HG02870 (cell line): ENCODE measurements at regions not wholly inside any gene's neighbourhood (a gene's known extent, or its start where the extent isn't known, plus 50 kb on each side); places are given as distances from the start of the nearest gene placed in this dataset.

Experiments used
- ATAC-seq: cut with Tn5 transposase; IDR thresholded peaks from one replicate; pipeline ENCODE4 v1.9.1; 2021; ENCODE audit warnings: mild to moderate bottlenecking, moderate library complexity; ENCODE audit not compliant: unreplicated experiment

- no peak for ATAC-seq
Observed at GRCh38 chrX:10047133-10047532, 80.0 kb downstream of the CLDN34 start.

GRCh38 chrX:10047631-10048030, 80.5 kb downstream of the CLDN34 start:
- ATAC-seq, result no peak

- ATAC-seq, result no peak
Observed at GRCh38 chrX:10048076-10048475, 80.9 kb downstream of the CLDN34 start.

- ATAC-seq, result no peak
Observed at GRCh38 chrX:10048707-10049106, 81.5 kb downstream of the CLDN34 start.

- no peak for ATAC-seq
Observed at GRCh38 chrX:10049236-10049635, 82.1 kb downstream of the CLDN34 start.

GRCh38 chrX:10050481-10050880, 83.3 kb downstream of the CLDN34 start:
- no peak for ATAC-seq

- no peak for ATAC-seq
Observed at GRCh38 chrX:10051866-10052480, 84.8 kb downstream of the CLDN34 start.

- no peak for ATAC-seq
Observed at GRCh38 chrX:10052906-10053625, 85.9 kb downstream of the CLDN34 start.

- no peak for ATAC-seq
Observed at GRCh38 chrX:10054396-10054795, 87.2 kb downstream of the CLDN34 start.

- no peak for ATAC-seq
Observed at GRCh38 chrX:10055430-10055829, 88.3 kb downstream of the CLDN34 start.

- peak; percentile 80 for ATAC-seq
Observed at GRCh38 chrX:10062352-10062751, 94.4 kb upstream of the CLCN4 start.

- ATAC-seq, result no peak
Observed at GRCh38 chrX:10062980-10063379, 93.8 kb upstream of the CLCN4 start.

GRCh38 chrX:10064736-10065135, 92.0 kb upstream of the CLCN4 start:
- no peak for ATAC-seq

- ATAC-seq, result no peak
Observed at GRCh38 chrX:10070714-10071436, 85.9 kb upstream of the CLCN4 start.

GRCh38 chrX:10071451-10072144, 85.2 kb upstream of the CLCN4 start:
- no peak for ATAC-seq

- no peak for ATAC-seq
Observed at GRCh38 chrX:10072786-10073568, 83.8 kb upstream of the CLCN4 start.

- ATAC-seq, result no peak
Observed at GRCh38 chrX:10073671-10074070, 83.1 kb upstream of the CLCN4 start.

- ATAC-seq, result no peak
Observed at GRCh38 chrX:10074241-10074941, 82.4 kb upstream of the CLCN4 start.

- ATAC-seq, result no peak
Observed at GRCh38 chrX:10076765-10077164, 80.0 kb upstream of the CLCN4 start.
